ENCODE measurements at regions not wholly inside any gene's neighbourhood (a gene's known extent, or its start where the extent isn't known, plus 50 kb on each side); places are given as distances from the start of the nearest gene placed in this dataset.

GRCh38 chr10:7479861-7480598, 69.2 kb upstream of the SFMBT2 start:
- TF ChIP-seq, protein P1, sequence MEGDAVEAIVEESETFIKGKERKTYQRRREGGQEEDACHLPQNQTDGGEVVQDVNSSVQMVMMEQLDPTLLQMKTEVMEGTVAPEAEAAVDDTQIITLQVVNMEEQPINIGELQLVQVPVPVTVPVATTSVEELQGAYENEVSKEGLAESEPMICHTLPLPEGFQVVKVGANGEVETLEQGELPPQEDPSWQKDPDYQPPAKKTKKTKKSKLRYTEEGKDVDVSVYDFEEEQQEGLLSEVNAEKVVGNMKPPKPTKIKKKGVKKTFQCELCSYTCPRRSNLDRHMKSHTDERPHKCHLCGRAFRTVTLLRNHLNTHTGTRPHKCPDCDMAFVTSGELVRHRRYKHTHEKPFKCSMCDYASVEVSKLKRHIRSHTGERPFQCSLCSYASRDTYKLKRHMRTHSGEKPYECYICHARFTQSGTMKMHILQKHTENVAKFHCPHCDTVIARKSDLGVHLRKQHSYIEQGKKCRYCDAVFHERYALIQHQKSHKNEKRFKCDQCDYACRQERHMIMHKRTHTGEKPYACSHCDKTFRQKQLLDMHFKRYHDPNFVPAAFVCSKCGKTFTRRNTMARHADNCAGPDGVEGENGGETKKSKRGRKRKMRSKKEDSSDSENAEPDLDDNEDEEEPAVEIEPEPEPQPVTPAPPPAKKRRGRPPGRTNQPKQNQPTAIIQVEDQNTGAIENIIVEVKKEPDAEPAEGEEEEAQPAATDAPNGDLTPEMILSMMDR (IDR thresholded peaks at IDR 0.05; ENCODE audit: insufficient read depth, low read length, poor library complexity, severe bottlenecking): no peak
- TF ChIP-seq EZH2phosphoT487 (conservative IDR thresholded peaks at IDR 0.05; ENCODE audit: low read length): no peak
